GM12878 (cell line): ENCODE measurements at regions not wholly inside any gene's neighbourhood (a gene's known extent, or its start where the extent isn't known, plus 50 kb on each side); places are given as distances from the start of the nearest gene placed in this dataset.
A peak's percentile ranks its signal among the peaks of the same experiment; 100 is the strongest.

Source experiments
- ATAC-seq: fragments of 200-7000 bp; cut with Tn5 transposase; 3 replicates; pipeline ENCODE4 v1.9.1; 2020; ENCODE audit warnings: mild to moderate bottlenecking, moderate library complexity
- BruUV-seq: library from RNA; stranded (reverse); fragments of 400-500 nt; replicated peaks from 2 replicates; lab custom pipeline; 2021; lab: Mats Ljungman, UMichigan
- CTCF ChIA-PET: fragments of 300-600 bp; sonication (Branson Sonifier 250); formaldehyde crosslinking; extraction: SDS; loops from one replicate; lab custom pipeline; 2021; ENCODE audit warnings: inconsistent platforms; lab: Yijun Ruan, JAX
- POLR2A ChIA-PET: fragments of 350-600 bp; formaldehyde crosslinking; extraction: SDS; loops from one replicate; lab custom pipeline; 2021; ENCODE audit warnings: inconsistent platforms; lab: Charles Lee
- RAD21 ChIA-PET: fragments of 300-600 bp; sonication (Branson Sonifier 250); formaldehyde crosslinking; loops from one replicate; lab custom pipeline; 2023; ENCODE audit warnings: antibody characterized with exemption; ENCODE audit not compliant: unreplicated experiment; lab: Charles Lee
- SMC1A ChIA-PET: fragments of 300-600 bp; sonication (Branson Sonifier 250); formaldehyde crosslinking; loops from one replicate; lab custom pipeline; 2023; ENCODE audit not compliant: unreplicated experiment, uncharacterized antibody; lab: Charles Lee
- DNase-seq: peaks from one replicate; pipeline ENCODE4 v3.0.0-alpha.2; 2011; ENCODE audit warnings: low read depth, low spot score
- FAIRE-seq: peaks from 3 replicates; lab custom pipeline; 2011; peaks lifted over from hg19 to GRCh38; lab: Jason Lieb, UNC
- H2AFZ ChIP-seq: 2 replicates; pipeline ENCODE4 v1.6.0; 2011; ENCODE audit warnings: low read depth, low read length, control low read depth; ENCODE audit not compliant: control insufficient read depth
- H3K27ac ChIP-seq: 2 replicates; pipeline ENCODE4 v1.5.1; 2011; ENCODE audit warnings: control low read depth; ENCODE audit not compliant: control insufficient read depth, insufficient read depth
- H3K27me3 ChIP-seq, 2 experiments: replicated peaks in 1 of 2; 2 replicates each; pipeline versions ENCODE4 v1.6.0 to v1.6.1; 2011; ENCODE audit warnings: low read length in 1 of 2; ENCODE audit not compliant: control insufficient read depth in 2 of 2, insufficient read depth in 2 of 2
- H3K36me3 ChIP-seq, 2 experiments: 2 replicates each; pipeline ENCODE4 v1.5.1; 2011; ENCODE audit warnings: low read length in 1 of 2; ENCODE audit not compliant: control insufficient read depth in 2 of 2, insufficient read depth in 2 of 2
- H3K4me1 ChIP-seq: 2 replicates; pipeline ENCODE4 v1.6.1; 2011; ENCODE audit warnings: mild to moderate bottlenecking, low read length, moderate library complexity, mixed read lengths; ENCODE audit not compliant: control insufficient read depth, insufficient read depth
- H3K4me2 ChIP-seq: 2 replicates; pipeline ENCODE4 v1.6.0; 2011; ENCODE audit warnings: control low read depth; ENCODE audit not compliant: control insufficient read depth, insufficient read depth
- H3K4me3 ChIP-seq: fragments of 200-600 bp; sonication (generic); 2 replicates; pipeline ENCODE4 v1.5.1; 2016
- H3K79me2 ChIP-seq: 2 replicates; pipeline ENCODE4 v1.6.0; 2011; ENCODE audit warnings: low read length; ENCODE audit not compliant: control insufficient read depth, insufficient read depth
- H3K9ac ChIP-seq: 2 replicates; pipeline ENCODE4 v1.8.0; 2011; ENCODE audit warnings: low read length, control low read depth, mixed read lengths; ENCODE audit not compliant: control insufficient read depth, insufficient read depth
- H3K9me3 ChIP-seq: replicated peaks from 3 replicates; pipeline ENCODE4 v1.5.1; 2011; ENCODE audit warnings: mild to moderate bottlenecking, low read length; ENCODE audit not compliant: control insufficient read depth, insufficient read depth
- H4K20me1 ChIP-seq: 2 replicates; pipeline ENCODE4 v1.6.0; 2011; ENCODE audit not compliant: control insufficient read depth, insufficient read depth
- BHLHE40 ChIP-seq, 2 experiments: fragments of 450-650 bp in 1 of 2; IDR thresholded peaks; 2 replicates each; pipeline ENCODE4 v1.6.1; 2011 to 2017; ENCODE audit warnings: low read depth in 2 of 2, borderline replicate concordance in 1 of 2, improper control_type of control experiment in 1 of 2, low read length in 1 of 2, mild to moderate bottlenecking in 1 of 2
- LARP7 ChIP-seq: fragments of 450-650 bp; IDR thresholded peaks from 2 replicates; pipeline ENCODE4 v1.6.1; 2017; ENCODE audit warnings: mild to moderate bottlenecking
- MYC ChIP-seq: IDR thresholded peaks from 2 replicates; pipeline ENCODE4 v1.6.1; 2011; ENCODE audit warnings: mild to moderate bottlenecking, low read length, moderate library complexity, inconsistent platforms; ENCODE audit not compliant: insufficient read depth, insufficient replicate concordance, insufficient read length, severe bottlenecking
- RAD21 ChIP-seq: IDR thresholded peaks from 2 replicates; pipeline ENCODE4 v1.6.1; 2011; ENCODE audit warnings: mild to moderate bottlenecking, low read depth, low read length, moderate library complexity; ENCODE audit not compliant: insufficient read depth
- RBBP5 ChIP-seq: fragments of 200-600 bp; sonication (generic); conservative IDR thresholded peaks from 2 replicates; pipeline ENCODE4 v1.6.1; 2016
- ZNF592 ChIP-seq: fragments of 450-650 bp; IDR thresholded peaks from 2 replicates; pipeline ENCODE4 v1.6.1; 2017; ENCODE audit warnings: mild to moderate bottlenecking, moderate library complexity
- WGBS: methylation state at CpG from one replicate; pipeline ENCODE4 v1.1.6; 2016; ENCODE audit warnings: low lambda C conversion rate; ENCODE audit not compliant: insufficient replicate concordance, insufficient coverage; ENCODE audit errors: missing lambda C conversion rate; 5-methylcytosine and 5-hydroxymethylcytosine counted together
- in situ Hi-C: fragments of 300-500 bp; cut with MboI; formaldehyde crosslinking; loops from 9 replicates; pipeline ENCODE4 v1.14.3; 2018; ENCODE audit warnings: mixed read lengths
- intact Hi-C: fragments of 100-400 bp; cut with micrococcal nuclease; formaldehyde crosslinking; loops from one replicate; pipeline ENCODE4 v1.14.2; 2022; ENCODE audit not compliant: unreplicated experiment
- TF ChIP-seq, protein P1 (sequence below): IDR thresholded peaks from 2 replicates; pipeline ENCODE4 v1.6.1; 2012; ENCODE audit warnings: low read depth, low read length, improper control_type of control experiment

DNA sequence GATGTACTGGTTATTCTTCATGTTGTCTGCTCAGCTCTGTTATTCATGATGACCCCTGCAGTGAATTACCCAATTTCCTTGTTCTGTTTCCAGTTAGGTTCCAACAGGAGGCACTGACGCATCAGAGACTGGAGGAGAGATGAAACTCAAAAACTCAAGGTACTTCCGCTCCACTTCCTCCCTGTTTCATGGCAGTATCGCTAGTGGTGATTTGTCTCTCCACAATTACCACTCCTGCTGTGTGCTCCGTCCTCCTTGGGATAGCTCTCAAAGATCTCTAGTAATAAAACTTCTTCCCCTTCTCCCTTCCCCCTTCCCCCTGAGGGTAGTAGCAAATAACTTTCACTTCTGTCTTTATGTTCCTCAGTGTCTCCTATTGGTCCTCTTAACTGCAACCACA is 107.4 kb upstream of the ABCB5 start:
- BruUV-seq, result no TSS peak
- ChIA-PET CTCF (no interaction called here), SMC1A (no interaction called here), RAD21 (no interaction called here), POLR2A (no interaction called here)
- in situ Hi-C loops, result no loop called here
- Histone ChIP-seq H3K79me2 (no peaks in the 10 kb centered on the region), H3K9me3 (no peaks in the 10 kb centered on the region), H3K27me3 (no peaks in the 10 kb centered on the region; a peak in 1 of 4 replicates), H3K36me3 (no peaks in the 10 kb centered on the region), H3K4me3 (no peak overlapping the region), H3K4me2 (no peak overlapping the region), H4K20me1 (no peaks in the 10 kb centered on the region), H2AFZ (no peak overlapping the region), H3K27ac (no peak overlapping the region), H3K4me1 (no peaks in the 10 kb centered on the region), H3K9ac (no peak overlapping the region)
- DNase-seq (no peak), FAIRE-seq (peak; percentile 13), ATAC-seq (no peak)
- TF ChIP-seq RAD21, result 0 out of 2 replicates have a peak, but pooled peaks have one; percentile 8
- TF ChIP-seq, protein P1, sequence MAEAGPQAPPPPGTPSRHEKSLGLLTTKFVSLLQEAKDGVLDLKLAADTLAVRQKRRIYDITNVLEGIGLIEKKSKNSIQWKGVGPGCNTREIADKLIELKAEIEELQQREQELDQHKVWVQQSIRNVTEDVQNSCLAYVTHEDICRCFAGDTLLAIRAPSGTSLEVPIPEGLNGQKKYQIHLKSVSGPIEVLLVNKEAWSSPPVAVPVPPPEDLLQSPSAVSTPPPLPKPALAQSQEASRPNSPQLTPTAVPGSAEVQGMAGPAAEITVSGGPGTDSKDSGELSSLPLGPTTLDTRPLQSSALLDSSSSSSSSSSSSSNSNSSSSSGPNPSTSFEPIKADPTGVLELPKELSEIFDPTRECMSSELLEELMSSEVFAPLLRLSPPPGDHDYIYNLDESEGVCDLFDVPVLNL, result no peak
- no peak for TF ChIP-seq MYC
- TF ChIP-seq BHLHE40 (IDR thresholded peaks at IDR 0.05; ENCODE audit: borderline replicate concordance in 1 of 2, low read depth in 2 of 2, low read length in 1 of 2), result no peak
- TF ChIP-seq ZNF592, result no peak
- TF ChIP-seq LARP7, result no peak
- TF ChIP-seq RBBP5, result no peak
- intact Hi-C loops, result no loop called here
- 50% methylated on average over 4 of the region's 4 CpGs for WGBS
